Inflammatory macrophage treated with lipopolysaccharide for 1 hour (primary cell): ENCODE measurements at regions not wholly inside any gene's neighbourhood (a gene's known extent, or its start where the extent isn't known, plus 50 kb on each side); places are given as distances from the start of the nearest gene placed in this dataset.

Source experiments
- DNase-seq, 2 donors: peaks; one replicate each; pipeline ENCODE4 v3.0.0-alpha.2; 2020 to 2022

DNA sequence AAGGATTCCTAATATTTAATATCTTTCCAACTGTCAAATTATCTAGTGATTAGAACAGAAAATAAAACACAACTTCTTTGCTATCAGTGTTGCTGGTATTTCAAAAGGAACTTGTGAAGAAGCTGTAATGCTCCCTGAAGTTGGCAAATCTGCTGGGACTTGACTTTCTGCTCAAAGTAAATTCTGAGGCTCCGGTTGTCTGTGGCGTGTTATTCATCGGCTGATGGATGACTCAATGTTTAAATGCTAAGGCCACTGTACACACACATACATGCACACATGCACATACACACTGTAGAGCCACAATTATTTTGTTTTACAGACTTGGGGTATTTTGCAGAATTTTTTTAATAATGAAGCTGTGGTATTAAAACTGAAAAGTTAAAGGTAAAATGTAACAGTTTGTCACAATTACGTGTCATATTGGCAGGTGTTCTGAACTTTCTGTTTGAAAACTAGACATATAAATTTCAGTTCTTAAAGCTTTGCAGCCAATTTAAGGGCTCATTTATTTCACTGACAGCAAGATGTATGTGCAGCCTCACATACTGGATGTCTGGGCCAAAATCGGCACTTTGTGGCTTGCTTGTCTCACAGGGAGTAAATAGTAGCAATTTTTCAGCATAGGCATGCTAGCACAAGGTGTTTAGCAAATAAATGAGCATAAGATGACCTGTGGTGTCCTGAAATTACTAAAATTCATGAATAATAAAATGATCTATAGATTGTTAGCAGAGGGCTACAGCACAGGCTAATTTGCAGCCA, 1691.7 kb upstream of the PCDH20 start:
- no peak for DNase-seq

DNA sequence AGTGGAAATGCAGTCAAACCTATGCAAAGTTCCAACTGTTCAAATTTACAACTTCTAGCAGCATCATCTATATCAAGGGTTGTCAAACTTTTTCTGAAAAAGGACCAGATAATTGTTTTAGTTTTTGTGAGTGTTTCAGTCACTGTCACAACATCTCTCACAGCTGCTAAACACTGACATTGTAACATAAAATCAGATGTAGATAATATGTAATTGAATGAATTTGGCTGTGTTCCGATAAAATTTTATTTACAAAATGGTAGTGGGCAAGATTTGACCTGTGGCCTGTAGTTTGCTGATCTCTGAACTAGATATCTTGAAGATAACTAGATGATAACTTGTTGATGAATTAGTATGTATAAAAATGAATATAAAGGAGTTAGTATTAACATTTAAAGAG, 1679.1 kb upstream of the PCDH20 start:
- DNase-seq: no peak

DNA sequence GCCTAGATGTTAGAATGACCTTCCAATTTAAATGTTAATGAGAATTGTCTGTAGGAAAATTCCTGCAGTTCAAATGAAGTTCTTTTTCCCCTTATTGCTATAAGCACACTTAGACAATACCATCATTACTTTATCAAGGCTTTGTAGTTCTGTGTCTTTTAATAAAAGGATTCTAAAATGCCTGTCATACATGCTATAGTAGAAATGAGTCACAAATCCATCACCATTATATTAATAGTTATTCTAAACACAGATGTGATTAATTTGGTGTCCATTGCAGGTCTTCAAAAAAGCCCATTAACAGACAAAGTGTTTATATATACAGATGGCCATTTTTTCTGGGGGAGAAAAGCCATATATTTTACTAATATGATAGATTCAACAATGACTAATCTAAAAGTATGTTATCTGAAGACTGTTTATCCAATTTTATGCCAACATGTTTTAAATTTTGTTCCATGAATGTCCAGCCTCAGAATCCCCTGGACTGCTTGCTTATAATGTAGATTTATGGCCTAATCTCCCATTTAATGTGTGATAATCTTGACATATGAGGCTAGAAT, 1678.3 kb upstream of the PCDH20 start:
- DNase-seq: no peak

DNA sequence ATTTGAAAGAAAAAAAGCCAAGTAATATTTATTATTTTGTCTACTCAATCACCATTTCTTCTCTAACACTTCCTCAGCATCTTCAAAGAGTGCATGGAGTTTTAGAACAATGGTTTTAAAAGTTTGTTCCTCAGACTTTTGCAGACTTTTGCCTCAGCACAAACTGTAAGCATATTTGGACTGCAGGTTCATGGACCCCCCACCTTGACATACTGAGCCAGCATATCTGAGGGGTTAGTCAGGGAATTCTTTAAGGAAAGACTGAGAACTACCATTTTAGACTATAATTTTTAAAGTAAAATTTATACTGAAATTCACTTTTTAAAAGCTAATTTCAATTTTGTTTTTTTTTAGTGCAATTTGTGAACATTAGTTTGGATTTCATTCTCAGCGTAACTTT, 1676.8 kb upstream of the PCDH20 start:
- DNase-seq: no peak

DNA sequence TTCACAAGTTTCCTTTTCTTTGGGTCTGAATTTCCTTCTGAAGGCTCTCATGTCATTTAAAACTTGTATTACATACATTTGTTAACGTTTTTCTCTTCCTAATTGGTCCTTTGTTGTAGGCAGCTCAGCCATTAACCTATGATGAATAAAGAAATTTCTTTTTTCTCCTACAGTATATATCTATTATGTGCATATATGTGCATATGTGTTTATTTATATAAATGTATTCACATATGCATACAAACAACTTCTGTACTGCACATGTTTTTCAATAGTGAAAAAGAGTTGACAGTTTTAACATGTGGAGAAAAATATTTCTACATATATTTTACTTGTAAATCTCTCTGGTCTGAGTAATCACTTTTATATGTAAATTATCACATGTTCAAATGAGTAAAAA, 1674.9 kb upstream of the PCDH20 start:
- DNase-seq: no peak

DNA sequence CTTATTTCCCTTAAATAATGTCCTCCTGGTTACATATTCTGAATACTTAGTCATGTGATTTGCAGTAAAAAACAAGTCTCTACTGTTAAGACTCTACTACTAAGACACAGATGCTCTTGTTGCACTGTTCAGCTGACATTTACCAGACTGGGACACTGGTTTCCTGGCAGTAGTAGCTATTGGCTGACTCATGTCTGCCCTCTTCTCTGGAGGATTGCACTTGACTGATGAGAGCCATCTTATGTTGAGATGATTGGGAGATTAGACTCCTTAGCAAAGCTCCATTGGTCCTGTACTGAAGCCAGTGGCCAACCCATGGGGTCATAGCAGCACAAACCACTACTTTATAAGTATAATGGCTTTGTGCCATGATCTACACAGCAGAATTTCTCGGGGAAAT, 1672.6 kb upstream of the PCDH20 start:
- DNase-seq: no peak

DNA sequence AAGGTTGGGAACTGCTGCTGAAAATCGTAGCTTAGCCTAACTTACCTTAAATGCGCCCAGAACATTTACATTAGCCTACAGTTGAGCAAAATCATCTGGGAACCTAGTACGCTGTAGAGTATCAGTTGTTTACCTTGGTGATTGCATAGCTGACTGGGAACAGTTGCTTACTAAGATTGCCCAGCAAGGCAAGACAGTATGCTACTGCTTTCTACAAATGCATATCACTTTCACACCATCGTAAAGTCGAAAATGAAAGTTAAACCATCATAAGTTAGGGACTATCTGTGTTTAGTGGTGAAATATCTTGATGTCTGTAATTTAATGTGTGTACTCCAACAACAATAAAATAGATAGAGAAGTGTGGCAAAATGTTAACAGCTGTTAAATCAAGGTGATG, 1670.6 kb upstream of the PCDH20 start:
- DNase-seq: no peak

DNA sequence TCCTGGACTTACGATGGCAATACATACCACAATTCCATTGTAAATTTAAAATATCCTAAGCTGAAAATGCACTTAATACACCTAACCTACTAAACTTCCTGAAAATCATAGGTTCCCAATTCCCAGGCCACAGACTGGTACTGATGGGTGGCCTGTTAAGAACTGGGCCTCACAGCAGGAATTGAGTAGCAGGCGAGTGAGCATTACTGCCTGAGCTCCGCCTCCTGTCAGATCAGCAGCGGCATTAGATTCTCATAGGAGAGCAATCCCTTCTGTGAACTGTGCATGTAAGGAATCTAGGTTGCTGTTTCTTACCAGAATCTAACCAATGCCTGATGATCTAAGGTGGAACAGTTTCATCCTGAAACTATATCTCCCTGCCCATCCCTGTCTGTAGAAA, 1670.2 kb upstream of the PCDH20 start:
- DNase-seq: no peak

DNA sequence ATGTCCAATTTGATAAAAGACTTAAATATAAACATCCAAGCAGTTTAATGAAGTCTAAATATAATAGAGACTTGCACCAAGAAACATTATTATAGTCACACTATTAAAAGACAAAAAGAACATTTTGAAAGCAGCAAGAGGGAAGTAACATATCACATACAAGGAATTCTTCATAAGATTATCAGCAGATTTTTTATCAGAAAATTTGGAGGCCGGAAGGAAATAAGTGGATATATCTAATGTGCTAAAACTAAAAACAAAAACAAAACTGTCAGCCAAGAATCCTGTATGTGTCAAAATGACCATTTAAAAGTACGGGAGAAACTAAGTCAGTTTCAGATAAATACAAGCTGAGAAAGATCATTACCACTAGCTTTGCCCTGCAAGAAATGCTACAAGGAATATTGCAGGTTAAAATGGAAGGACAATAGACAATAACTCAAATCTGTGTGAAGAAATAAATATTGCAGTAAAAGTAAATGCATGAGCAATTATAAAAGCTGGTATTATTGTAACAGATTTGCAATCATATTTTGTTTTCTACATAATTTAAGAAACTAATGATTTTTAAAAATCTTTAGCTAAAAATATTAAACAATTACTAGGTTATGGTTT, 1665.9 kb upstream of the PCDH20 start:
- no peak for DNase-seq

DNA sequence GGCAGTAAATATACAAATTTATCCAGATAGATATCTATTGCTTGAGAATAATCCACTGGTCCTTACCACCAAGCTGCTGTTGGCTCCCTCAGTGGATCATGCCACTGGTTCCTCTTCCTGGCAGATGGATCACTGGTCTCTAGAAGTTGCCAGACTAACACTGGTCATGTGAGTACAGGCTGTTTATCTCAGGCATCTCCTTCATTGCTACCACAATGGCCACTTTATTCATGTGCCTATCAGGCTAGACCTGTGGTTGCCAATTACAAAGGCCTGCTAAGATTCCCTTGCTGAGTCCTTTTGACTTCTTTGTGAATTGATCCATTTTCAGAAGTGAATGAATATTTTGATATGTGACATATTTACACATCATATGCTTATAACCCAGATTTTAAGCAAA, 1659.5 kb upstream of the PCDH20 start:
- no peak for DNase-seq

DNA sequence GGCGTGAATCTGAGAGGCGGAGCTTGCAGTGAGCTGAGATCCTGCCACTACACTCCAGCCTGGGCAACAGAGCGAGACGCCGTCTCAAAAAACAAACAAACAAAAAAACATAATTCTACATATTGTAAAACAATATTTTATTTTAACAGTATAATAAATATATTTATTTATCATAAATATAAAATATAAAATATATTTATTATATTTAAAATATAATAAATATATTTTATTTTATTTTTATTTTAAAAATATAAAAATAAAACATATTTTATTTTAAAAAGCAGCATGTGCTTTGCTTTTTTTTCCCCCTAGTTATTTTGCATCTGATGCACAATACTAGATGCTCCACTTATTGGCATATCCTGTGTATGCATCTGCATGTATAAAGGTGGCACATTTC, 1634.6 kb upstream of the PCDH20 start:
- DNase-seq: no peak

DNA sequence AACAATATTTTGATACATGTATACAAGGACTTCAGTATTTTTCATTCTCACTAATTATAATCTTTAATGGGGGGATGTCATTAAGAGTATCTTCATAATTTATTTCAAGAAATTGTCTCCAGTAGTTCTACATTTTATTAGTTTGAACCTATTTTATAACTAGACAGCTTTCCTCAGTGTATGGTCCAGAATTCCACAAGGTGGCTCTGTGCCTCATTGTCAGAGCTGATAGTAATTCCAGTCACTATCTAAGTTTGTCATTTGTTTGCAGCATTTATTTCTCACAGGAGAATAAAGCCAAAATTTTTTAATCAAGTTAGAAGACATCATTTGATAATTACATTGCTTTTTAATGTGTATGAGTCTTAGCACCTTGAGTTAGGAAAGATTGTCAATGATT, 1633.0 kb upstream of the PCDH20 start:
- DNase-seq: no peak

DNA sequence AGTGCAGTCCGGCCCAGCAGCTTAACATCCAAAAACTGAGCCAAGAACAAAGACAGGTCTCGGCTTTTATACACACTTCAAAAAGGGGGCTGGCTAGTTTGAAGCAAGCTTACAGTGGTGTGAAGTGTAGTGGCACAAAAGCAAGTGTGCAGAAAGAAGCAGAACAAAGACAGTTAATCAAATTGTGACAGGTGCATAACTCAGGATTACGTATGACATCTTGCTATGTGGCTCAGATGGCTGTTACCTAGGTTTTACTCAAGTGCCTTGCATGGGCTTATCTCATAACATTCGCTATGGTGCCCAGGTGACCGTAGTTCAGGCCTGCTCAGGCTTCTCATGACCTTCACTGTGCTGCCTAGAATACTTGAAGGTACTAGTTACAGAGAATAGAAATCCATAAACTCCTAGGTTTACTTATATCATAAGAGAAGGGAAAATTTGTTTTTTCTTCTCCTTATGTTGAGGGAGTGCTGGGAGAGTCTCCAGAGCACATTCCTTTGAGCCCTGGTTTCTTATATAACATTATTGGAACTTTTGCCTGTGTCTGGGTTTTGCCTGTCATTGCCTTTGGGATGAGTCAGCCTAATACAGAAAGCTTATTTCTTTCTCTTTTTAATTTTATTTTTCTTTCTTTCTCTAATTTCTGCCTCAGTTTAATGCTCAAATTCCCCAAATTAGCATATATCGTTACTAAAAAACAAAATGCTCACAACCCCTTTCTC, 1629.1 kb upstream of the PCDH20 start:
- no peak for DNase-seq

DNA sequence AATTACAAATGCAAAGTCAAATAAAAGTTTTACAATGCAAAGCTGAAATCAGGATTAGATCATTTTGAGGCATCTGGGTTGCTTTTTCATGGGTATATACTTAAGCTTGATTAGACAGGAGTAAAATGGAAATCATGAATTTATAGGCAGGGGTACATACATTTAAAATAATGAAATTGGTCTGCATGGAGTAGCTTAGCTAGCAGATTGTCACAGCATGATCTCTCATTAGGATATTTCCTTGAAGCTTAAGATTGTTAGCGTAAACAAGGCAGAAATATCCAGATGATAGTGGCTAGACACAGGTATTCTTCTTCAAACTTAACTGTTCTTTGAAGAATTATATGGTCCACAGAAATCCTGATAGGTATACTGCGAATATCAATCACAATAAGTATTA, 1627.0 kb upstream of the PCDH20 start:
- DNase-seq: no peak

DNA sequence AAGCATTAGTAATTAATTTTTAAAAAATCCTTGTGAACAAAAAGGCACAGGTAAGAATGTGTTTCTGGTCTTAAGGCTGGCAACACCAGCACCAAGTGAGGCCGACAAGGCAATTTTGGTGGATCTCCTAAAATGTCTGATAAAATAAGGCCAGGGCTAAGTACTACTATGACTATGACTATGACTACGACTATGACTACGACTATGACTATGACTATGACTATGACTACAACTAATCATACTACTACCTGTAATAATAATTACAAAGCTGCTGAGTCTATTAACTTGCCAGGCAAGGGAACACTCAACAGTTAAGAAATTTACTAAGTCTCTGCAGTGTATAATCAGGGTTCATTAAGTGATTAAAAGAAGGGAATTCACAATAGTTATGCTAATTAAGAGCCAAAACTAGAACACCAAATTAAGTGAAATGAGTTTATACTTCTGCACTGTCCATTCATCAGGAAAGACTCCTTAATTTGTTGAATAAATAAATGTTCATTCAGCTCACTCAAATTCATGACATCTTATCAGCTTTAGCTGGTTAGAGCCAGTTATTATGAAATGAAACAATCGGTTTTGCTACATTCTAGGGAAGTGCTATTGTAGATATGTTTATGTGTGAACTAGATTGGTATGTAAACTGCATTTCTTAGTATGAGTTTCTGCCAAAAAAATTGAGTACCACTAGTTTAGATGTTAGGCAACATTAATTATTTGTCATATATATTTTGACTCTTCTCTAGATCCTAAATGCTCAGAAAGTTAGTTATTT, 1626.2 kb upstream of the PCDH20 start:
- no peak for DNase-seq

DNA sequence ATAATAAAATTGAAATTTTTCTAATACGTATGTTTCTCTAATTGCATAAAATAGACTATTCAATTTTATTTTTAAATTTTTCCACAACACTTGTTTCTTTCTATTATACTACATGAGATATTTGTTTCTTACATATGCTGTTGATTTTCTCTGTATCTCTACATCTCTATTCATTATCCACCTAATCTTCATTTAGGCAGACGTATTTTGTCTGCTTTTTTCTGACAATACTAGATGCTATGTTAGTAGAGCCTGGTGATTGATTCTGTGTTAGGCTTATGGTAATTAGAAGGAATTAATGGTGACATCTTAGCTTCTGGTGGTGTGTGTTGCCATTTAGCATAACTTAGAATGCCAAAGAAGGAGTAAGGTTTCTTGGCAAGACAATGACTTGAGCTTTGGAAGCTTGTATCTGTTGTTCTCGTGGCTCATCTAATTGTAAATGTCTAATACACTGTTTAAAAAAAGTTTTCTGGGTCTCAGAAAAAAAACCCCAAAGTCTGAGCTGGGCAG, 1610.7 kb upstream of the PCDH20 start:
- no peak for DNase-seq

DNA sequence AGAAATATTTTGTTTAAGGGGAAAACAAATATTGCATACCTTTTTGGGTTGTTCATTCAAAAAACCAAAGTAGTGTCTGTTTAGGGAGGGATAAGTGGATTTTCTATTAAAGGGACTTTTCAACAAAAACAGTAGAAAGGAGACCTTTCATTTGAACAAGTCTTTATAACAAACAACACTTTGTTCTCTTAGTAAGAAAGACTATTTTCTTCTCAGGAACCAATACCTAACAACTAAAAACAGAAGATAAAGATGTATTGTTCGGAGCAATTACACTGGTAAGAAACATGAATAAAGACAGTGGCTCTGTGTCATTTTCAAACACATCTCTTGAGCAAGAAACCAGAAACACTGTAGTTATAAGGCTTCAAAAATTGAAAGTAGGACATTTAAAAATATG, 1610.1 kb upstream of the PCDH20 start:
- no peak for DNase-seq

DNA sequence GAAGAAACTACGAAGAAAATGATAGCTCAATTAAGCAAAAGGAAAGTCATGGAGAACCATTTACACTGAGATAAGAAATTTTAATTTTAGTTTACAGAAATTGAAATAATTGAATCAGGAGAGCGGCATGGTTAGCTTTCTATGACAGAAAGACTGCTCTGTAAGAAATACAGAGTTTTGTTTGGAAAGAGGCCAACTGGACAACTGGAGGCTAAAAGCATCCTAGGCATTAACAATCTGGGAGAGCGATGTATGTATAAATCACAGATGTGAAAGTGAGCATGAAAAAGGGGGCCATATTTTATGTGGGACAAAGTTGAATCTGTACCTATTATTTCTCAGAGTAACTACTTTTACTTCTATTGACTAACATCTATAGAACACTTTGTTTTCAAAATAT, 1608.8 kb upstream of the PCDH20 start:
- no peak for DNase-seq

DNA sequence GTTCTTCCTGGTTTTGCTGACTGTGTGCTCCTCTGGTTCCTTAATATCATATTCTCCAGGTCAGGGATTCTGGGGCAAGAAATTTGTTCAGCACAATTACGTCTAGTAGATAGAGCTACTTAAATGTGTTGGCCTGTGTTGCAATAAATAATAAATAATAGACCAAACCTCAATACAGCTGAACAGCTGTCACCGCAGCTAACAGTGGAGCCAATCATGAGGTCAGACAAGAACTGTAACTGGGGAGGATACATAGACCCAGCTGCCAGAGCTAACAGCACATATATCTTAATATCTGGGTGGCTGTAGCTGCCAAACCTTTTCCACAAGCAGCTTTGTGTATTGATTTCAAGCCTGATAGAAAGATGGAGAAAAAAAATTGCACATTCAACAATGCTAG, 1596.3 kb upstream of the PCDH20 start:
- DNase-seq: no peak

DNA sequence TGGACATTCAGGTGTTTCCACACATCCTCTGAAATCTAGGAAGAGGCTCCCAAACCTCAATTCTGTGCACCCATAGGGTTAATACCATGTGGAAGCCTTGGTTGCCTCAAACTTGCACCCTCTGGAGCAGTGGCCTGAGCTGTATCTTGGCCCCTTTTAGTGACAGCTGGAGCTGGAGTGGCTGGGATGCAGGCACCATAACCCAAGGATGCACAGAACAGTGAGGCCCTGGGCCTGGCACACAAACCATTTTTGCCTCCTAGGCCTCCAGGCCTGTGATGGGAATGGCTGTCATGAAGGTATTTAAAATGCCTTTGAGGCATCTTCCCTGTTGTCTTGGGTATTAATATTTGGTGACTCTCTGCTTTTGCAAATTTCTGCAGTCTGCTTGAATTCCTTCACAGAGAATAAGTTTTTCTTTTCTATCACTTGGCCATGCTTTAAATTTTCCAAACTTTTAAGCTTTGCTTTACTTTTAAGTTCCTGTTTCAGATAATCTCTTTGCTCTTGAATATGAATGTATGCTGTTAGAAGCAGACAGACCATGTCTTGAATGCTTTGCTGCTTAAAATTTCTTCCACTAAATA, 1594.5 kb upstream of the PCDH20 start:
- no peak for DNase-seq

DNA sequence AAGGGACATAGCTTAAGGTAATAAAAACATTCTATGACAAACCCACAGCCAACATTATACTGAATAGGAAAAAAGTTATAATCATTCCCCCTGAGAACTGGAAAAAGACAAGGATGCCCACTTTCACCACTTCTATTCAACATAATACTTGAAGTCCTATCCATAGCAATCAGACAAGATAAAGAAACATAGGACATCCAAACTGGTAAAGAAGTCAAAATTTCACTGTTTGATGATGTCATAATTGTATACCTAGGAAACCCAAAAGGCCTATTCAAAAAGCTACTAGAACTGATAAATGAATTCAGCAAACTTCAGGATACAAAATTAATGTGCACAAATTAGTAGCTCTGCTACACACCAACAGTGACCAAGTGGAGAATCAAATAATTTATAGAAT, 1590.0 kb upstream of the PCDH20 start:
- DNase-seq: no peak

DNA sequence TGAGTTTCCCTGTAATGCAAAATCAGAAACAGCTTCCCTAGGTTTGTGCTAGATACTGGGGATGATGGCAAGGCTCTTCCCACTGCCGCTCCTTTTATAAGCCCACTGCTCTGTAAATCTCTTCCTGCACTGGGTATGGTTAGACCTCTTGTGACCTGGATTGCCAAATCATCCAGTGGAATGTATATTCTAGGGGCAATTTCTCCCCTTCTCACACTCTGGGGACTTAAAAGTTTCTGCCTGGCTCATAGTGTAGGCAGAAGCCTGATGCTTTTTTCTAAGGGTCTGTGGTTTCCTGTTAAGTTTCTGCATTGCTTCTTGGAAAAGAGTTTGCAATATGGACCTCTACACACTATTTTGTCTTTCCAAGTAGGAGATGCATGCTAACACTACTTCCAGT, 1582.0 kb upstream of the PCDH20 start:
- DNase-seq: no peak
